GM23338 (cell line): ENCODE measurements at regions not wholly inside any gene's neighbourhood (a gene's known extent, or its start where the extent isn't known, plus 50 kb on each side); places are given as distances from the start of the nearest gene placed in this dataset.

Source experiments
- ATAC-seq: fragments of 200-7000 bp; cut with Tn5 transposase; 3 replicates; pipeline ENCODE4 v1.9.1; 2020
- DNase-seq: peaks from one replicate; pipeline ENCODE4 v3.0.0-alpha.2; 2015; ENCODE audit warnings: low spot score
- H2AFZ ChIP-seq: fragments of 200-600 bp; sonication (generic); 2 replicates; pipeline ENCODE4 v1.8.0; 2016; ENCODE audit warnings: antibody characterized with exemption, mild to moderate bottlenecking, moderate library complexity
- H3F3A ChIP-seq: fragments of 200-600 bp; sonication (generic); replicated peaks from 2 replicates; pipeline ENCODE4 v1.8.0; 2017; ENCODE audit warnings: antibody characterized with exemption, mixed run types, low read depth
- H3K27ac ChIP-seq: fragments of 200-600 bp; sonication (generic); 2 replicates; pipeline ENCODE4 v1.6.1; 2016; ENCODE audit warnings: low read depth
- H3K27me3 ChIP-seq: fragments of 200-600 bp; sonication (generic); 2 replicates; pipeline ENCODE4 v1.8.0; 2016; ENCODE audit warnings: mild to moderate bottlenecking, mixed run types, moderate library complexity; ENCODE audit not compliant: insufficient read depth
- H3K36me3 ChIP-seq: fragments of 200-600 bp; sonication (generic); 2 replicates; pipeline ENCODE4 v1.8.0; 2016; ENCODE audit warnings: mild to moderate bottlenecking; ENCODE audit not compliant: insufficient read depth
- H3K4me1 ChIP-seq: fragments of 200-600 bp; sonication (generic); 2 replicates; pipeline ENCODE4 v1.8.0; 2016; ENCODE audit warnings: mild to moderate bottlenecking, moderate library complexity; ENCODE audit not compliant: insufficient read depth
- H3K4me2 ChIP-seq: fragments of 200-600 bp; sonication (generic); 2 replicates; pipeline ENCODE4 v1.7.1; 2017; ENCODE audit warnings: mixed run types
- H3K4me3 ChIP-seq: fragments of 200-600 bp; sonication (generic); 2 replicates; pipeline ENCODE4 v1.6.1; 2016; ENCODE audit warnings: mixed run types
- H3K79me2 ChIP-seq: fragments of 200-600 bp; sonication (generic); replicated peaks from 2 replicates; pipeline ENCODE4 v1.8.0; 2017; ENCODE audit warnings: mild to moderate bottlenecking; ENCODE audit not compliant: insufficient read depth
- H3K9me2 ChIP-seq: fragments of 200-600 bp; sonication (generic); 2 replicates; pipeline ENCODE4 v1.8.0; 2017; ENCODE audit not compliant: insufficient read depth
- H4K20me1 ChIP-seq: fragments of 200-600 bp; sonication (generic); replicated peaks from 2 replicates; pipeline ENCODE4 v1.8.0; 2017; ENCODE audit warnings: mild to moderate bottlenecking; ENCODE audit not compliant: insufficient read depth
- H3K27ac Mint-ChIP-seq: 2 replicates; pipeline ENCODE4 v1.8.0; 2020; ENCODE audit warnings: inconsistent platforms, mild to moderate bottlenecking, moderate library complexity, mixed read lengths
- H3K27me3 Mint-ChIP-seq: 3 replicates; pipeline ENCODE4 v1.8.0; 2022; ENCODE audit warnings: low read depth, mild to moderate bottlenecking, moderate library complexity, mixed read lengths, inconsistent platforms; ENCODE audit not compliant: insufficient read depth, poor library complexity
- H3K36me3 Mint-ChIP-seq: 3 replicates; pipeline ENCODE4 v1.8.0; 2021; ENCODE audit warnings: low read depth, mild to moderate bottlenecking, inconsistent platforms, moderate library complexity, mixed read lengths
- H3K4me1 Mint-ChIP-seq: 3 replicates; pipeline ENCODE4 v1.8.0; 2020; ENCODE audit warnings: mild to moderate bottlenecking, inconsistent platforms, mixed read lengths
- H3K4me3 Mint-ChIP-seq: 3 replicates; pipeline ENCODE4 v1.8.0; 2021; ENCODE audit warnings: moderate library complexity, mild to moderate bottlenecking, inconsistent platforms, mixed read lengths
- H3K9me3 Mint-ChIP-seq: 3 replicates; pipeline ENCODE4 v1.8.0; 2020; ENCODE audit warnings: moderate library complexity, mild to moderate bottlenecking, inconsistent platforms, mixed read lengths
- CREB1 ChIP-seq: fragments of 250-450 bp; sonication (Bioruptor Pico); IDR thresholded peaks from 2 replicates; pipeline ENCODE4 v1.5.0; 2020; ENCODE audit warnings: low read depth, mild to moderate bottlenecking, moderate library complexity
- EZH2 ChIP-seq: fragments of 200-600 bp; sonication (generic); IDR thresholded peaks from one replicate; pipeline ENCODE4 v1.8.0; 2017; ENCODE audit warnings: antibody characterized with exemption, mild to moderate bottlenecking, low read depth; ENCODE audit not compliant: unreplicated experiment
- EZH2phosphoT487 ChIP-seq: fragments of 200-600 bp; sonication (generic); IDR thresholded peaks from one replicate; pipeline ENCODE4 v1.8.1; 2018; ENCODE audit warnings: antibody characterized with exemption; ENCODE audit not compliant: unreplicated experiment
- JUNB ChIP-seq: IDR thresholded peaks from one replicate; pipeline ENCODE4 v1.6.1; 2016; ENCODE audit warnings: antibody characterized with exemption; ENCODE audit not compliant: unreplicated experiment
- NANOG ChIP-seq: IDR thresholded peaks from 2 replicates; pipeline ENCODE4 v1.6.1; 2016; ENCODE audit warnings: antibody characterized with exemption, borderline replicate concordance
- POLR2AphosphoS5 ChIP-seq: IDR thresholded peaks from 2 replicates; pipeline ENCODE4 v1.6.1; 2016; ENCODE audit warnings: antibody characterized with exemption, low read depth
- STAT1 ChIP-seq: IDR thresholded peaks from one replicate; pipeline ENCODE4 v1.6.1; 2016; ENCODE audit warnings: antibody characterized with exemption; ENCODE audit not compliant: unreplicated experiment
- ZNF114 ChIP-seq: fragments of 250-450 bp; sonication (Bioruptor Pico); IDR thresholded peaks from 2 replicates; pipeline ENCODE4 v1.5.0; 2020; ENCODE audit warnings: mild to moderate bottlenecking, moderate library complexity
- ZNF331 ChIP-seq: fragments of 250-450 bp; sonication (Bioruptor Pico); IDR thresholded peaks from 2 replicates; pipeline ENCODE4 v1.5.0; 2020; ENCODE audit warnings: low read depth, mild to moderate bottlenecking, moderate library complexity
- TF ChIP-seq, protein P1 (sequence below): IDR thresholded peaks from one replicate; pipeline ENCODE4 v1.6.1; 2018; ENCODE audit warnings: antibody characterized with exemption; ENCODE audit not compliant: unreplicated experiment
- TF ChIP-seq, protein P2 (sequence below): fragments of 250-450 bp; sonication (Bioruptor Pico); IDR thresholded peaks from 2 replicates; pipeline ENCODE4 v1.5.0; 2020; ENCODE audit warnings: mild to moderate bottlenecking, moderate library complexity
- TF ChIP-seq, protein P3 (sequence below): IDR thresholded peaks from 2 replicates; pipeline ENCODE4 v1.6.1; 2016; ENCODE audit warnings: antibody characterized with exemption
- TF ChIP-seq, protein P4 (sequence below), 2 experiments: fragments of 200-600 bp in 1 of 2; sonication (generic) in 1 of 2; conservative IDR thresholded peaks; 2 replicates each; pipeline versions ENCODE4 v1.5.1 to v1.6.1; 2016 to 2017; ENCODE audit warnings: antibody characterized with exemption in 2 of 2, low read depth in 2 of 2, mild to moderate bottlenecking in 2 of 2, moderate library complexity in 1 of 2

DNA sequence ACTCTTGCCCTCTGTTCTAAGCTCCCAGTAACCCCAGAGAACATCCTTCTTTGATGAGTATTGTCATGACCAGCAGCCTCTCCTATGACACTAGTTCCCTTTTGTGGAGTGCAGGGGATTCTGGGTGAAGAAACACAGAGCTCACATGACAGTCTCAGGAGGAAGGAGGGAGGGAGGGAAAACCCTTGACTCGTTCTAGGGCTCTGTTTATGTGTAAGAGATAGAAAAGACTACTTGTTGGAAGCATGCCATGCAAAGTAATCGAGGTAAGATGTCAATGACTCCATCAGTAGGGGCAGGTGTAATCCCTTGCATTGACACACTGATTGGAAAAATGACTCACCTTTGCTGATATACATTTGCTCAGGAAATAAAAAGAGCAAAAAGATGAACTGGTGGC, 190.2 kb upstream of the ELL2 start:
- no peaks in the 10 kb centered on the region for H3K27me3 ChIP-seq
- no peak overlapping the region for H2AFZ ChIP-seq
- no peak overlapping the region for H3K4me3 ChIP-seq
- peaks cover 21% of the 10 kb centered on the region for H3K4me1 Mint-ChIP-seq
- no peaks in the 10 kb centered on the region for H4K20me1 ChIP-seq
- no peaks in the 10 kb centered on the region for H3K9me3 Mint-ChIP-seq
- H3K27ac Mint-ChIP-seq = no peak overlapping the region
- H3K27ac ChIP-seq = no peak overlapping the region
- peaks cover 4% of the 10 kb centered on the region; the same call in 1 of the 2 replicates for H3K4me1 ChIP-seq
- H3K79me2 ChIP-seq = no peaks in the 10 kb centered on the region
- ATAC-seq (no peak), DNase-seq (no peak)
- TF ChIP-seq EZH2phosphoT487 (no peak), ZNF331 (CRISPR knock-in tag) (no peak), STAT1 (no peak), POLR2AphosphoS5 (no peak), EZH2 (no peak), JUNB (no peak), ZNF114 (no peak), CREB1 (CRISPR knock-in tag) (no peak), NANOG (no peak)
- TF ChIP-seq, protein P1, sequence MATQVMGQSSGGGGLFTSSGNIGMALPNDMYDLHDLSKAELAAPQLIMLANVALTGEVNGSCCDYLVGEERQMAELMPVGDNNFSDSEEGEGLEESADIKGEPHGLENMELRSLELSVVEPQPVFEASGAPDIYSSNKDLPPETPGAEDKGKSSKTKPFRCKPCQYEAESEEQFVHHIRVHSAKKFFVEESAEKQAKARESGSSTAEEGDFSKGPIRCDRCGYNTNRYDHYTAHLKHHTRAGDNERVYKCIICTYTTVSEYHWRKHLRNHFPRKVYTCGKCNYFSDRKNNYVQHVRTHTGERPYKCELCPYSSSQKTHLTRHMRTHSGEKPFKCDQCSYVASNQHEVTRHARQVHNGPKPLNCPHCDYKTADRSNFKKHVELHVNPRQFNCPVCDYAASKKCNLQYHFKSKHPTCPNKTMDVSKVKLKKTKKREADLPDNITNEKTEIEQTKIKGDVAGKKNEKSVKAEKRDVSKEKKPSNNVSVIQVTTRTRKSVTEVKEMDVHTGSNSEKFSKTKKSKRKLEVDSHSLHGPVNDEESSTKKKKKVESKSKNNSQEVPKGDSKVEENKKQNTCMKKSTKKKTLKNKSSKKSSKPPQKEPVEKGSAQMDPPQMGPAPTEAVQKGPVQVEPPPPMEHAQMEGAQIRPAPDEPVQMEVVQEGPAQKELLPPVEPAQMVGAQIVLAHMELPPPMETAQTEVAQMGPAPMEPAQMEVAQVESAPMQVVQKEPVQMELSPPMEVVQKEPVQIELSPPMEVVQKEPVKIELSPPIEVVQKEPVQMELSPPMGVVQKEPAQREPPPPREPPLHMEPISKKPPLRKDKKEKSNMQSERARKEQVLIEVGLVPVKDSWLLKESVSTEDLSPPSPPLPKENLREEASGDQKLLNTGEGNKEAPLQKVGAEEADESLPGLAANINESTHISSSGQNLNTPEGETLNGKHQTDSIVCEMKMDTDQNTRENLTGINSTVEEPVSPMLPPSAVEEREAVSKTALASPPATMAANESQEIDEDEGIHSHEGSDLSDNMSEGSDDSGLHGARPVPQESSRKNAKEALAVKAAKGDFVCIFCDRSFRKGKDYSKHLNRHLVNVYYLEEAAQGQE = no peak
- TF ChIP-seq, protein P2, sequence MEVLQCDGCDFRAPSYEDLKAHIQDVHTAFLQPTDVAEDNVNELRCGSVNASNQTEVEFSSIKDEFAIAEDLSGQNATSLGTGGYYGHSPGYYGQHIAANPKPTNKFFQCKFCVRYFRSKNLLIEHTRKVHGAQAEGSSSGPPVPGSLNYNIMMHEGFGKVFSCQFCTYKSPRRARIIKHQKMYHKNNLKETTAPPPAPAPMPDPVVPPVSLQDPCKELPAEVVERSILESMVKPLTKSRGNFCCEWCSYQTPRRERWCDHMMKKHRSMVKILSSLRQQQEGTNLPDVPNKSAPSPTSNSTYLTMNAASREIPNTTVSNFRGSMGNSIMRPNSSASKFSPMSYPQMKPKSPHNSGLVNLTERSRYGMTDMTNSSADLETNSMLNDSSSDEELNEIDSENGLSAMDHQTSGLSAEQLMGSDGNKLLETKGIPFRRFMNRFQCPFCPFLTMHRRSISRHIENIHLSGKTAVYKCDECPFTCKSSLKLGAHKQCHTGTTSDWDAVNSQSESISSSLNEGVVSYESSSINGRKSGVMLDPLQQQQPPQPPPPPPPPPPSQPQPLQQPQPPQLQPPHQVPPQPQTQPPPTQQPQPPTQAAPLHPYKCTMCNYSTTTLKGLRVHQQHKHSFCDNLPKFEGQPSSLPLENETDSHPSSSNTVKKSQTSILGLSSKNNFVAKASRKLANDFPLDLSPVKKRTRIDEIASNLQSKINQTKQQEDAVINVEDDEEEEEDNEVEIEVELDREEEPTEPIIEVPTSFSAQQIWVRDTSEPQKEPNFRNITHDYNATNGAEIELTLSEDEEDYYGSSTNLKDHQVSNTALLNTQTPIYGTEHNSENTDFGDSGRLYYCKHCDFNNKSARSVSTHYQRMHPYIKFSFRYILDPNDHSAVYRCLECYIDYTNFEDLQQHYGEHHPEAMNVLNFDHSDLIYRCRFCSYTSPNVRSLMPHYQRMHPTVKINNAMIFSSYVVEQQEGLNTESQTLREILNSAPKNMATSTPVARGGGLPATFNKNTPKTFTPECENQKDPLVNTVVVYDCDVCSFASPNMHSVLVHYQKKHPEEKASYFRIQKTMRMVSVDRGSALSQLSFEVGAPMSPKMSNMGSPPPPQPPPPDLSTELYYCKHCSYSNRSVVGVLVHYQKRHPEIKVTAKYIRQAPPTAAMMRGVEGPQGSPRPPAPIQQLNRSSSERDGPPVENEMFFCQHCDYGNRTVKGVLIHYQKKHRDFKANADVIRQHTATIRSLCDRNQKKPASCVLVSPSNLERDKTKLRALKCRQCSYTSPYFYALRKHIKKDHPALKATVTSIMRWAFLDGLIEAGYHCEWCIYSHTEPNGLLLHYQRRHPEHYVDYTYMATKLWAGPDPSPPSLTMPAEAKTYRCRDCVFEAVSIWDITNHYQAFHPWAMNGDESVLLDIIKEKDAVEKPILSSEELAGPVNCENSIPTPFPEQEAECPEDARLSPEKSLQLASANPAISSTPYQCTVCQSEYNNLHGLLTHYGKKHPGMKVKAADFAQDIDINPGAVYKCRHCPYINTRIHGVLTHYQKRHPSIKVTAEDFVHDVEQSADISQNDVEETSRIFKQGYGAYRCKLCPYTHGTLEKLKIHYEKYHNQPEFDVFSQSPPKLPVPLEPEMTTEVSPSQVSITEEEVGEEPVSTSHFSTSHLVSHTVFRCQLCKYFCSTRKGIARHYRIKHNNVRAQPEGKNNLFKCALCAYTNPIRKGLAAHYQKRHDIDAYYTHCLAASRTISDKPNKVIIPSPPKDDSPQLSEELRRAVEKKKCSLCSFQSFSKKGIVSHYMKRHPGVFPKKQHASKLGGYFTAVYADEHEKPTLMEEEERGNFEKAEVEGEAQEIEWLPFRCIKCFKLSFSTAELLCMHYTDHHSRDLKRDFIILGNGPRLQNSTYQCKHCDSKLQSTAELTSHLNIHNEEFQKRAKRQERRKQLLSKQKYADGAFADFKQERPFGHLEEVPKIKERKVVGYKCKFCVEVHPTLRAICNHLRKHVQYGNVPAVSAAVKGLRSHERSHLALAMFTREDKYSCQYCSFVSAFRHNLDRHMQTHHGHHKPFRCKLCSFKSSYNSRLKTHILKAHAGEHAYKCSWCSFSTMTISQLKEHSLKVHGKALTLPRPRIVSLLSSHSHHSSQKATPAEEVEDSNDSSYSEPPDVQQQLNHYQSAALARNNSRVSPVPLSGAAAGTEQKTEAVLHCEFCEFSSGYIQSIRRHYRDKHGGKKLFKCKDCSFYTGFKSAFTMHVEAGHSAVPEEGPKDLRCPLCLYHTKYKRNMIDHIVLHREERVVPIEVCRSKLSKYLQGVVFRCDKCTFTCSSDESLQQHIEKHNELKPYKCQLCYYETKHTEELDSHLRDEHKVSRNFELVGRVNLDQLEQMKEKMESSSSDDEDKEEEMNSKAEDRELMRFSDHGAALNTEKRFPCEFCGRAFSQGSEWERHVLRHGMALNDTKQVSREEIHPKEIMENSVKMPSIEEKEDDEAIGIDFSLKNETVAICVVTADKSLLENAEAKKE (CRISPR knock-in tag) = no peak
- TF ChIP-seq, protein P3, sequence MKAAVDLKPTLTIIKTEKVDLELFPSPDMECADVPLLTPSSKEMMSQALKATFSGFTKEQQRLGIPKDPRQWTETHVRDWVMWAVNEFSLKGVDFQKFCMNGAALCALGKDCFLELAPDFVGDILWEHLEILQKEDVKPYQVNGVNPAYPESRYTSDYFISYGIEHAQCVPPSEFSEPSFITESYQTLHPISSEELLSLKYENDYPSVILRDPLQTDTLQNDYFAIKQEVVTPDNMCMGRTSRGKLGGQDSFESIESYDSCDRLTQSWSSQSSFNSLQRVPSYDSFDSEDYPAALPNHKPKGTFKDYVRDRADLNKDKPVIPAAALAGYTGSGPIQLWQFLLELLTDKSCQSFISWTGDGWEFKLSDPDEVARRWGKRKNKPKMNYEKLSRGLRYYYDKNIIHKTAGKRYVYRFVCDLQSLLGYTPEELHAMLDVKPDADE = no peak
- TF ChIP-seq, protein P4, sequence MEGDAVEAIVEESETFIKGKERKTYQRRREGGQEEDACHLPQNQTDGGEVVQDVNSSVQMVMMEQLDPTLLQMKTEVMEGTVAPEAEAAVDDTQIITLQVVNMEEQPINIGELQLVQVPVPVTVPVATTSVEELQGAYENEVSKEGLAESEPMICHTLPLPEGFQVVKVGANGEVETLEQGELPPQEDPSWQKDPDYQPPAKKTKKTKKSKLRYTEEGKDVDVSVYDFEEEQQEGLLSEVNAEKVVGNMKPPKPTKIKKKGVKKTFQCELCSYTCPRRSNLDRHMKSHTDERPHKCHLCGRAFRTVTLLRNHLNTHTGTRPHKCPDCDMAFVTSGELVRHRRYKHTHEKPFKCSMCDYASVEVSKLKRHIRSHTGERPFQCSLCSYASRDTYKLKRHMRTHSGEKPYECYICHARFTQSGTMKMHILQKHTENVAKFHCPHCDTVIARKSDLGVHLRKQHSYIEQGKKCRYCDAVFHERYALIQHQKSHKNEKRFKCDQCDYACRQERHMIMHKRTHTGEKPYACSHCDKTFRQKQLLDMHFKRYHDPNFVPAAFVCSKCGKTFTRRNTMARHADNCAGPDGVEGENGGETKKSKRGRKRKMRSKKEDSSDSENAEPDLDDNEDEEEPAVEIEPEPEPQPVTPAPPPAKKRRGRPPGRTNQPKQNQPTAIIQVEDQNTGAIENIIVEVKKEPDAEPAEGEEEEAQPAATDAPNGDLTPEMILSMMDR (conservative IDR thresholded peaks at IDR 0.05; ENCODE audit: low read depth in 2 of 2) = no peak
- no peaks in the 10 kb centered on the region for H3F3A ChIP-seq
- no peaks in the 10 kb centered on the region for H3K36me3 Mint-ChIP-seq
- H3K36me3 ChIP-seq = no peaks in the 10 kb centered on the region
- peaks cover 1% of the 10 kb centered on the region for H3K27me3 Mint-ChIP-seq
- no peaks in the 10 kb centered on the region for H3K9me2 ChIP-seq
- no peak overlapping the region for H3K4me2 ChIP-seq
- no peak overlapping the region for H3K4me3 Mint-ChIP-seq
